ENCODE measurements at regions not wholly inside any gene's neighbourhood (a gene's known extent, or its start where the extent isn't known, plus 50 kb on each side); places are given as distances from the start of the nearest gene placed in this dataset.
"Not testable (repeated sequence)": the region's sequence is repeated elsewhere in the genome, so short reads cannot be mapped to it uniquely, and the experiment has no call there.

GRCh38 chr4:18645351-18645750, 623.8 kb upstream of the LCORL start:
- DNase-seq (ENCODE audit: low read depth in 2 of 3, low spot score in 2 of 3), result no peak

- no peak for DNase-seq (ENCODE audit: low read depth in 2 of 3, low spot score in 2 of 3)
These were observed 619.8 kb upstream of the LCORL start for GRCh38 chr4:18641334-18641733.

- DNase-seq (ENCODE audit: low read depth in 2 of 3, low spot score in 2 of 3), result no peak
These were observed 616.5 kb upstream of the LCORL start for GRCh38 chr4:18638031-18638430.

- no peak for DNase-seq (ENCODE audit: low read depth in 2 of 3, low spot score in 2 of 3)
These were observed 614.5 kb upstream of the LCORL start for GRCh38 chr4:18636001-18636585.

- no peak for DNase-seq (ENCODE audit: low read depth in 2 of 3, low spot score in 2 of 3)
These were observed 614.0 kb upstream of the LCORL start for GRCh38 chr4:18635531-18635930.

- no peak for DNase-seq (ENCODE audit: low read depth in 2 of 3, low spot score in 2 of 3)
These were observed 610.0 kb upstream of the LCORL start for GRCh38 chr4:18631586-18631985.

GRCh38 chr4:18630218-18631110, 608.9 kb upstream of the LCORL start:
- no peak for DNase-seq (ENCODE audit: low read depth in 2 of 3, low spot score in 2 of 3)

GRCh38 chr4:18627447-18628005, 606.0 kb upstream of the LCORL start:
- DNase-seq (ENCODE audit: low read depth in 2 of 3, low spot score in 2 of 3), result no peak

- no peak for DNase-seq (ENCODE audit: low read depth in 2 of 3, low spot score in 2 of 3)
These were observed 605.4 kb upstream of the LCORL start for GRCh38 chr4:18626996-18627395.

- DNase-seq (ENCODE audit: low read depth in 2 of 3, low spot score in 2 of 3), result no peak
These were observed 604.8 kb upstream of the LCORL start for GRCh38 chr4:18626366-18626765.

- no peak for DNase-seq (ENCODE audit: low read depth in 2 of 3, low spot score in 2 of 3)
These were observed 599.6 kb upstream of the LCORL start for GRCh38 chr4:18621186-18621585.

GRCh38 chr4:18616720-18617119, 595.2 kb upstream of the LCORL start:
- no peak for DNase-seq (ENCODE audit: low read depth in 2 of 3, low spot score in 2 of 3)

GRCh38 chr4:18611026-18611425, 589.5 kb upstream of the LCORL start:
- DNase-seq (ENCODE audit: low read depth in 2 of 3, low spot score in 2 of 3), result peak in 2 of 3 donors; percentile 31 to 69

GRCh38 chr4:18608908-18609533, 587.5 kb upstream of the LCORL start:
- DNase-seq (ENCODE audit: low read depth in 2 of 3, low spot score in 2 of 3), result no peak

- DNase-seq (ENCODE audit: low read depth in 2 of 3, low spot score in 2 of 3), result not testable (repeated sequence)
These were observed 581.1 kb upstream of the LCORL start for GRCh38 chr4:18602610-18603009.

- peak; percentile 25 to 77 (median 46) for DNase-seq (ENCODE audit: low read depth in 2 of 3, low spot score in 2 of 3)
These were observed 571.9 kb upstream of the LCORL start for GRCh38 chr4:18593297-18594002.

- DNase-seq (ENCODE audit: low read depth in 2 of 3, low spot score in 2 of 3), result no peak
These were observed 561.3 kb upstream of the LCORL start for GRCh38 chr4:18582841-18583240.

GRCh38 chr4:18578307-18578706, 556.8 kb upstream of the LCORL start:
- DNase-seq (ENCODE audit: low read depth in 2 of 3, low spot score in 2 of 3), result no peak

GRCh38 chr4:18572481-18572880, 550.9 kb upstream of the LCORL start:
- no peak for DNase-seq (ENCODE audit: low read depth in 2 of 3, low spot score in 2 of 3)

GRCh38 chr4:18571301-18571761, 549.8 kb upstream of the LCORL start:
- no peak for DNase-seq (ENCODE audit: low read depth in 2 of 3, low spot score in 2 of 3)

GRCh38 chr4:18570370-18570769, 548.8 kb upstream of the LCORL start:
- DNase-seq (ENCODE audit: low read depth in 2 of 3, low spot score in 2 of 3), result no peak
